Glutamatergic neuron (in vitro differentiated cells): ENCODE measurements at regions not wholly inside any gene's neighbourhood (a gene's known extent, or its start where the extent isn't known, plus 50 kb on each side); places are given as distances from the start of the nearest gene placed in this dataset.

Experiments used
- DNase-seq: peaks from one replicate; pipeline ENCODE4 v3.0.0; 2022
- H3K27ac Mint-ChIP-seq: one replicate; pipeline ENCODE4 v1.8.0; 2020; ENCODE audit warnings: mild to moderate bottlenecking, mixed read lengths, inconsistent platforms; ENCODE audit not compliant: unreplicated experiment
- H3K27me3 Mint-ChIP-seq: one replicate; pipeline ENCODE4 v1.8.0; 2020; ENCODE audit warnings: mild to moderate bottlenecking, moderate library complexity, mixed read lengths, inconsistent platforms; ENCODE audit not compliant: unreplicated experiment
- H3K36me3 Mint-ChIP-seq: one replicate; pipeline ENCODE4 v1.8.0; 2020; ENCODE audit warnings: mild to moderate bottlenecking, mixed read lengths, inconsistent platforms; ENCODE audit not compliant: unreplicated experiment
- H3K4me1 Mint-ChIP-seq: one replicate; pipeline ENCODE4 v1.8.0; 2020; ENCODE audit warnings: mild to moderate bottlenecking, low read depth, mixed read lengths, inconsistent platforms; ENCODE audit not compliant: unreplicated experiment
- H3K4me3 Mint-ChIP-seq: one replicate; pipeline ENCODE4 v1.8.0; 2020; ENCODE audit warnings: mild to moderate bottlenecking, mixed read lengths, inconsistent platforms; ENCODE audit not compliant: unreplicated experiment
- H3K9me3 Mint-ChIP-seq: one replicate; pipeline ENCODE4 v1.8.0; 2020; ENCODE audit warnings: mild to moderate bottlenecking, moderate library complexity, mixed read lengths, inconsistent platforms; ENCODE audit not compliant: unreplicated experiment
- CTCF ChIP-seq: fragments of 200-600 bp; sonication (generic); IDR thresholded peaks from one replicate; pipeline ENCODE4 v1.5.0; 2021; ENCODE audit not compliant: partially characterized antibody, unreplicated experiment

GRCh38 chr7:46633200-46633599, 712.1 kb upstream of the IGFBP3 start:
- TF ChIP-seq CTCF = no peak
- H3K27ac Mint-ChIP-seq = no peak overlapping the region
- H3K36me3 Mint-ChIP-seq = no peaks in the 10 kb centered on the region
- H3K4me1 Mint-ChIP-seq = peaks cover 14% of the 10 kb centered on the region
- no peaks in the 10 kb centered on the region for H3K27me3 Mint-ChIP-seq
- no peak for DNase-seq
- H3K4me3 Mint-ChIP-seq = no peak overlapping the region
- peaks cover 3% of the 10 kb centered on the region for H3K9me3 Mint-ChIP-seq

GRCh38 chr7:46630031-46630430, 709.0 kb upstream of the IGFBP3 start:
- no peaks in the 10 kb centered on the region for H3K27me3 Mint-ChIP-seq
- no peak overlapping the region for H3K4me3 Mint-ChIP-seq
- no peak for TF ChIP-seq CTCF
- DNase-seq = peak; percentile 18
- H3K36me3 Mint-ChIP-seq = no peaks in the 10 kb centered on the region
- peaks cover 3% of the 10 kb centered on the region for H3K9me3 Mint-ChIP-seq
- peaks cover 9% of the 10 kb centered on the region for H3K4me1 Mint-ChIP-seq
- H3K27ac Mint-ChIP-seq = peak overlapping the region; percentile 5

GRCh38 chr7:46628389-46628788, 707.3 kb upstream of the IGFBP3 start:
- Mint-ChIP-seq H3K9me3 (peaks cover 3% of the 10 kb centered on the region), H3K4me1 (peaks cover 9% of the 10 kb centered on the region), H3K36me3 (no peaks in the 10 kb centered on the region), H3K4me3 (no peak overlapping the region), H3K27ac (no peak overlapping the region), H3K27me3 (no peaks in the 10 kb centered on the region)
- no peak for TF ChIP-seq CTCF
- no peak for DNase-seq

- Mint-ChIP-seq H3K27ac (no peak overlapping the region), H3K9me3 (peaks cover 3% of the 10 kb centered on the region), H3K36me3 (no peaks in the 10 kb centered on the region), H3K4me1 (peaks cover 9% of the 10 kb centered on the region), H3K4me3 (no peak overlapping the region), H3K27me3 (no peaks in the 10 kb centered on the region)
- no peak for DNase-seq
- TF ChIP-seq CTCF = no peak
These were observed 705.7 kb upstream of the IGFBP3 start for GRCh38 chr7:46626691-46627310.

DNA sequence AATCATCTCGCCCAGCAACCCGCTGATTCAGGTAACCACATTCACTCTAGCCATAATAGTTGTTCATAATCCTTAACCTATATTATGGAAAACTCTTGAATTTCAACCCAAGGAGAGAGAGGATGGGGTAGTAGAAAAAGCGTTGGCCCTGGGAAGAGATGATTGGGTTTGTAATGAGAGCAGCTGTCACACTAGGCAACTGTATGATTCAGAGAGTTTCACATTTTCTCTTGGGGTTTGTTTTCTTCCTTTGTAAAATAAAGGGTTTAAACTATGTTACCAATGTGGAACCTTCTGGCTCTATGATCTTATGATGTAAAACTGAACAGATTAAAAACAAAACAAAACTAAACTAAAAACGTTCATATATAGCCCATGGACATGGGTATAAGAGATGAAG, 705.2 kb upstream of the IGFBP3 start:
- TF ChIP-seq CTCF = no peak
- no peak overlapping the region for H3K4me3 Mint-ChIP-seq
- H3K9me3 Mint-ChIP-seq = peaks cover 3% of the 10 kb centered on the region
- H3K36me3 Mint-ChIP-seq = no peaks in the 10 kb centered on the region
- no peaks in the 10 kb centered on the region for H3K27me3 Mint-ChIP-seq
- DNase-seq = no peak
- H3K27ac Mint-ChIP-seq = no peak overlapping the region
- H3K4me1 Mint-ChIP-seq = peaks cover 9% of the 10 kb centered on the region
